ENCODE measurements at regions not wholly inside any gene's neighbourhood (a gene's known extent, or its start where the extent isn't known, plus 50 kb on each side); places are given as distances from the start of the nearest gene placed in this dataset.
"Not testable (repeated sequence)": the region's sequence is repeated elsewhere in the genome, so short reads cannot be mapped to it uniquely, and the experiment has no call there.

DNA sequence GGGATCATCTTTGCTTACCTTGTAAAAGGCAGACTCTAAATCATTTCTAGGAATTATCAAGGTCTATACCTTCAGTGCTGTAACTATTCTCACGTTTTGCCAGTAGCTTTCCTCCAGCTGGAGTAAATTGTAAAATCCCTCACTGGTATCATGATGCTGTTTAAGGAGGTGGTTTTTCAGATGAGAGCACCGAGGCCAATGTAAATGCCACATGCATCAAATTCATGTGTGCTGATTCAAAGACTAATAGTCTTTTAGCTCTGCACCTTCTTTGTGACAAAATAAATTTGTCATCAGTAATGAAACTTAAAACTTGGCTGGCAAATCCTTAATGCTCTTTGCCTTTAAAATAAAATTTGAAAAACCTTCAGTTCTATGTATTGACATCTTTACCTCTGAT is 503.8 kb downstream of the SETD4 start:
- no peaks in the 10 kb centered on the region for H3K36me3 ChIP-seq
- H3K27ac ChIP-seq, result no peak overlapping the region
- H3K27me3 ChIP-seq, result no peaks in the 10 kb centered on the region
- no peaks in the 10 kb centered on the region for H3K9me3 ChIP-seq
- peaks cover 3% of the 10 kb centered on the region for H3K4me1 ChIP-seq
- WGBS, result 65% methylated on average over 2 of the region's 2 CpGs
- TF ChIP-seq POLR2A (IDR thresholded peaks at IDR 0.05) (no peak), POLR2AphosphoS5 (IDR thresholded peaks at IDR 0.05) (no peak), EP300 (IDR thresholded peaks at IDR 0.05) (no peak)
- TF ChIP-seq, protein P1, sequence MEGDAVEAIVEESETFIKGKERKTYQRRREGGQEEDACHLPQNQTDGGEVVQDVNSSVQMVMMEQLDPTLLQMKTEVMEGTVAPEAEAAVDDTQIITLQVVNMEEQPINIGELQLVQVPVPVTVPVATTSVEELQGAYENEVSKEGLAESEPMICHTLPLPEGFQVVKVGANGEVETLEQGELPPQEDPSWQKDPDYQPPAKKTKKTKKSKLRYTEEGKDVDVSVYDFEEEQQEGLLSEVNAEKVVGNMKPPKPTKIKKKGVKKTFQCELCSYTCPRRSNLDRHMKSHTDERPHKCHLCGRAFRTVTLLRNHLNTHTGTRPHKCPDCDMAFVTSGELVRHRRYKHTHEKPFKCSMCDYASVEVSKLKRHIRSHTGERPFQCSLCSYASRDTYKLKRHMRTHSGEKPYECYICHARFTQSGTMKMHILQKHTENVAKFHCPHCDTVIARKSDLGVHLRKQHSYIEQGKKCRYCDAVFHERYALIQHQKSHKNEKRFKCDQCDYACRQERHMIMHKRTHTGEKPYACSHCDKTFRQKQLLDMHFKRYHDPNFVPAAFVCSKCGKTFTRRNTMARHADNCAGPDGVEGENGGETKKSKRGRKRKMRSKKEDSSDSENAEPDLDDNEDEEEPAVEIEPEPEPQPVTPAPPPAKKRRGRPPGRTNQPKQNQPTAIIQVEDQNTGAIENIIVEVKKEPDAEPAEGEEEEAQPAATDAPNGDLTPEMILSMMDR (IDR thresholded peaks at IDR 0.05), result no peak
- H3K4me3 ChIP-seq, result no peak overlapping the region
- DNase-seq (ENCODE audit: low spot score in 2 of 2), result no peak

DNA sequence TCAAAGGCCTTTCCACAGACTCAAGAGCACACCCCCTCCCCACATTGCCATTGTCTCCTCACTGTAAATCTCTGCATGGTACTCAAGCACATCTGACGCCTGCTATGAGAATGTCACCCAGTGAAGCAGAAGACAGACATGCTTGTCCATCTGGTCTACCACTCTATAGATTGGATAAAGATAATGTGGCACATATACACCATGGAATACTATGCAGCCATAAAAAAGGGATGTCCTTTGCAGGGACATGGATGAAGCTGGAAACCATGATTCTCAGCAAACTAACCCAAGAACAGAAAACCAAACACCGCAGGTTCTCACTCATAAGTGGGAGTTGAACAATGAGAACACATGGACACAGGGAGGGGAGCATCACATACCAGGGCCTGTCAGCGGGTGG is 503.4 kb upstream of the RUNX1 start:
- H3K9me3 ChIP-seq; H3K27ac ChIP-seq; H3K4me1 ChIP-seq; H3K27me3 ChIP-seq; H3K36me3 ChIP-seq; DNase-seq (ENCODE audit: low spot score in 2 of 2); H3K4me3 ChIP-seq: not testable (repeated sequence)
- WGBS, result 98% methylated on average over 3 of the region's 3 CpGs

DNA sequence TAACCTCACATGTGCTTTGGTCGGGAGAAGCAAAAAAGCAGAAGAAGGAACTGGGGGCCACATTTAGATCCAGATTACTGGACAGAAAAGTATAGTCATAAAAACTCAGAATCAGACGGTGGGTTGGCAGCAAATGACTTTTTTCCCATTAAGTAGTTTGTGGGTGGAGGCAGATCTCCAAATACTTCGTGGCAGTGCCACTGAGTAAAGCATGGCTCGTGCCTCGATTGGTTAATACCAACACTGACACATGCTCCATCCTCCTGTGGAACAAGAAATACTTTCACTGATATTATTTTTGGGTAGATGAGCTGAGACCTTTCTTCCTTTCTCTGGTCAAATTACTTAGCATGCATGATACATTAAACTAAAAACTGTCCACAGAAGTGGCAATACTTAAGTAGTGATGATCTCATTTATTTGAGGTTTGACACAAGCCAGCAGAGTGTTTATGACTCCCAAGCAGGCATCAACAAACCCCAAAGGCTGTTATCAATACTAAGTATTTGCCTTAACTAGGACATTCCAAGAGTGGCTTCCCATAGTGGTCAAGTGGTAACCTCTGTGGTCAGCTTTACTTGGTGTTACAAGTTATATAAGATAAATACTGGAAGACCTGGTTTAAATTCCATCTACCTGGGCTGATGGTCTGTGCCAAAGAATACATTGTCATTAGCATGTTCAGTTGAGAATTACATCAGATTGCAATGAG is 500.0 kb upstream of the RUNX1 start:
- no peaks in the 10 kb centered on the region for H3K4me1 ChIP-seq

DNA sequence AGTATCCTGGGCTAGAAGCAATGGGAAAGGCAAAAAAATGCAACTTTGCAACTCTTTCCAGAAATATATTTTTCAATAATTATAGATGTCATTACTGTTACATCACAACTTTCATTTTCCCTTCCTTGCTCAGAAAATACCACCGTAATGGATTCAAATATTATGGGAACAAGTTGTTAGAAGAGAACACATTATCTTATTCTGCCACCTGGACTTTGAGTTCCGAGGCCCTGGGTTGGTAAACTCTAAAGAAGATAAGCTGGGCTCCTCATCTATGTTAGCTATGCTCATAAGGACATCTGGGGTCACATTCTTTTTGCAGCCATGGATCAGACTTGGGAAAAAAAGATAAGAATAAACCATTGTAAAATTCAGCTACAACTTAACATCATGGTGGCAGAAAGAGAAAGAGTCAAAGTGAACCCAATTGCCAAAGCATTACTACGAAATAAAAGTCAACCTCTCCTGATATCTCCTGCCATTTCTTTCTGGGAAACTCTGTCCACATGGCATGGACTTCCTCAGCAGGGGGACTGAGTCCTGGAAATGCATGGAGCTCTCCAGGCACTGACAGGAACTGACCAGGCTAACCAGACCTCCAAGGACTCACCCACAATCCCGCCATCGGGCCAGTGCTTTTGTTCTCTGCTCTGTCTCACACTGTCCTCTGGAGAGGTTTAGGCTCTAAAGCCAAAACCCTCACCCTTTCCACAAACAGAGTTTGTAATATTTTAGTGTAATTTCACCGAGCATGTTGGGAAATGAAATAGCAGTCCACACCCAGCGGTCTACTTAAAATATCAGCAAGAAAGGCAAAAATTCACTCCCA is 499.1 kb upstream of the RUNX1 start:
- DNase-seq (ENCODE audit: low spot score in 2 of 2), result no peak
- no peaks in the 10 kb centered on the region for H3K4me1 ChIP-seq
- TF ChIP-seq EP300 (IDR thresholded peaks at IDR 0.05) (no peak), POLR2AphosphoS5 (IDR thresholded peaks at IDR 0.05) (no peak), POLR2A (IDR thresholded peaks at IDR 0.05) (no peak)
- TF ChIP-seq, protein P1 (IDR thresholded peaks at IDR 0.05), result no peak
- H3K4me3 ChIP-seq, result no peak overlapping the region
- no peaks in the 10 kb centered on the region for H3K27me3 ChIP-seq
- no peaks in the 10 kb centered on the region for H3K9me3 ChIP-seq
- no peaks in the 10 kb centered on the region for H3K36me3 ChIP-seq
- WGBS, result 92% methylated on average over 7 of the region's 7 CpGs
- no peak overlapping the region for H3K27ac ChIP-seq

More for the DNA sequence above, 500.0 kb upstream of the RUNX1 start:
- Histone ChIP-seq H3K27me3 (no peaks in the 10 kb centered on the region), H3K9me3 (no peaks in the 10 kb centered on the region), H3K36me3 (no peaks in the 10 kb centered on the region), H3K27ac (no peak overlapping the region), H3K4me3 (no peak overlapping the region)
- 63% methylated on average over 5 of the region's 5 CpGs for WGBS
- DNase-seq (ENCODE audit: low spot score in 2 of 2), result no peak
- TF ChIP-seq EP300 (IDR thresholded peaks at IDR 0.05) (no peak), POLR2A (IDR thresholded peaks at IDR 0.05) (no peak)

DNA sequence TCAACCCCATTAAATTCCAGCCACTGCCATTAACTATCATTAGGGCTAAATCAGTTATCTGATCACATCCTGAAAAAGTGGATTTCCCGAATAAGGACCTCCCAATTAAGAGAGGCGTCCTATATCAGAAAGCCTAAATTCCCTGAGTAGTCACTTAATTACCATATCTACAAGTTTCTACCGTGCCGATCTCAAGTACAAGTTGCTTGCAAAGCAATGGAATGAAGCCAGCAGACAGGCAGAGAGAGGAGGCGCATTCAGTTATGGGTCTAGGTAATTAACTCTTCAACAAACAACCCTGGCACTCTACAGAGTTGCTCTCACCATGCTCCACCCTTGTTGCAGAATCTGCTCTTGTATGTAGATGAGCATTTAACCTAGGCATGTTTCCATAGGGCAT is 494.6 kb upstream of the RUNX1 start:
- Histone ChIP-seq H3K4me1 (no peaks in the 10 kb centered on the region), H3K36me3 (no peaks in the 10 kb centered on the region), H3K9me3 (no peaks in the 10 kb centered on the region), H3K27me3 (no peaks in the 10 kb centered on the region), H3K4me3 (no peak overlapping the region), H3K27ac (no peak overlapping the region)
- DNase-seq (ENCODE audit: low spot score in 2 of 2), result no peak
- TF ChIP-seq EP300 (IDR thresholded peaks at IDR 0.05), result no peak
- TF ChIP-seq, protein P1 (IDR thresholded peaks at IDR 0.05), result no peak
- TF ChIP-seq POLR2A (IDR thresholded peaks at IDR 0.05), result no peak
- TF ChIP-seq POLR2AphosphoS5 (IDR thresholded peaks at IDR 0.05), result no peak
- WGBS, result 64% methylated on average over 5 of the region's 5 CpGs

DNA sequence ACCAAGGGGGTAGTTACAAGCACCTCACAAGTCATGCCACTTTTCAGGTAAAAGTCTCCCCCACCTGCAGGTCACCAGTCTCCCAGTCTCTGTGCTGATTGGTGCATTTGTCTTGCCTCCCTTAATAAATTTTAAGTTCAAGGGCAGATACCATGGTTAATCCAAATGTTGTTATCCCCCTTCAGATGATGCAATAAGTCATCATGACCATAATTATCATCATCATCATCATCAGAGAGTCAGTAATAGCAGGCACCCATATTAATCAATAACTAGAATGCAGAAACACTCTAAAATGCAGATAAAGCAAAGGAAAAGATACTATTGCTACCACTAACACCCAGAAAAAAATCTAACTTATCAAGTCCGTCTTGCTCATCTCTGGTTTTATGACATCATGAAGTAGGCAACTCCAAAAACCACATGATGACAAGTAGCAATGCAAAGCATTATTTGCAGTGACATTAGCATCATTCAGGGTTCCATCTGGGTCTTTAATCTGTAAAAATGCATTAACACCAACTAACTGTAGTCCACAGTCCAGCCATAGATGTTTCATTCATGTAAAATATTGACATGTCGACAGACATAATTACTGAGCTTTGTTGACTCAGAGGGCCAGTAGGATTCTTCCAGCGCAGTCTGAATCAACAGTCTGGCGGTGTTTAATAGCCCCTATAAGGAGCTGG is 492.0 kb upstream of the RUNX1 start:
- H3K9me3 ChIP-seq, result no peaks in the 10 kb centered on the region
- no peak for TF ChIP-seq EP300 (IDR thresholded peaks at IDR 0.05)
- TF ChIP-seq, protein P1 (IDR thresholded peaks at IDR 0.05), result no peak
- no peak for TF ChIP-seq POLR2AphosphoS5 (IDR thresholded peaks at IDR 0.05)
- no peak for TF ChIP-seq POLR2A (IDR thresholded peaks at IDR 0.05)
- no peak overlapping the region for H3K27ac ChIP-seq
- H3K4me3 ChIP-seq, result no peak overlapping the region
- 78% methylated on average over 4 of the region's 4 CpGs for WGBS
- H3K27me3 ChIP-seq, result no peaks in the 10 kb centered on the region
- no peaks in the 10 kb centered on the region for H3K4me1 ChIP-seq
- H3K36me3 ChIP-seq, result no peaks in the 10 kb centered on the region
- no peak for DNase-seq (ENCODE audit: low spot score in 2 of 2)

Data from suprapubic skin (tissue), 4 donors.